ENCODE measurements at regions not wholly inside any gene's neighbourhood (a gene's known extent, or its start where the extent isn't known, plus 50 kb on each side); places are given as distances from the start of the nearest gene placed in this dataset.

GRCh38 chr21:35920436-35920835 lies 139.9 kb downstream of the SETD4 start:
- DNase-seq (ENCODE audit: low read depth), result no peak
- H3K4me3 ChIP-seq (ENCODE audit: low read depth, low read length), result no peak overlapping the region
- no peak for TF ChIP-seq CTCF (IDR thresholded peaks at IDR 0.05; ENCODE audit: insufficient read depth, low read depth, low read length)

- DNase-seq (ENCODE audit: low read depth), result no peak
- no peak overlapping the region for H3K4me3 ChIP-seq (ENCODE audit: low read depth, low read length)
- TF ChIP-seq CTCF (IDR thresholded peaks at IDR 0.05; ENCODE audit: insufficient read depth, low read depth, low read length), result no peak
Observed at GRCh38 chr21:35915030-35915429, 145.3 kb downstream of the SETD4 start.

- H3K4me3 ChIP-seq (ENCODE audit: low read depth, low read length), result no peak overlapping the region
- no peak for DNase-seq (ENCODE audit: low read depth)
- no peak for TF ChIP-seq CTCF (IDR thresholded peaks at IDR 0.05; ENCODE audit: insufficient read depth, low read depth, low read length)
Observed at GRCh38 chr21:35911412-35912191, 148.7 kb downstream of the SETD4 start.

- H3K4me3 ChIP-seq (ENCODE audit: low read depth, low read length), result no peak overlapping the region
- DNase-seq (ENCODE audit: low read depth), result no peak
- TF ChIP-seq CTCF (IDR thresholded peaks at IDR 0.05; ENCODE audit: insufficient read depth, low read depth, low read length), result no peak
Observed at GRCh38 chr21:35909456-35910223, 150.7 kb downstream of the SETD4 start.

GRCh38 chr21:35908311-35909078 lies 151.8 kb downstream of the SETD4 start:
- H3K4me3 ChIP-seq (ENCODE audit: low read depth, low read length), result no peak overlapping the region
- DNase-seq (ENCODE audit: low read depth), result no peak
- no peak for TF ChIP-seq CTCF (IDR thresholded peaks at IDR 0.05; ENCODE audit: insufficient read depth, low read depth, low read length)

GRCh38 chr21:35906586-35906985 lies 153.7 kb downstream of the SETD4 start:
- TF ChIP-seq CTCF (IDR thresholded peaks at IDR 0.05; ENCODE audit: insufficient read depth, low read depth, low read length), result no peak
- H3K4me3 ChIP-seq (ENCODE audit: low read depth, low read length), result no peak overlapping the region
- DNase-seq (ENCODE audit: low read depth), result no peak

Measured in fibroblast of villous mesenchyme (primary cell).